Liver (tissue), 8 donors: ENCODE measurements at regions not wholly inside any gene's neighbourhood (a gene's known extent, or its start where the extent isn't known, plus 50 kb on each side); places are given as distances from the start of the nearest gene placed in this dataset.

Source experiments
- DNase-seq: peaks from one replicate; pipeline ENCODE4 v3.0.0-alpha.2; 2017; ENCODE audit warnings: low spot score
- H3K27ac ChIP-seq, 2 donors: one replicate each; pipeline ENCODE4 v1.7.0; 2013; ENCODE audit warnings: inconsistent platforms in 2 of 2, low read length in 2 of 2, control low read depth in 1 of 2, low read depth in 1 of 2, mild to moderate bottlenecking in 1 of 2
- H3K27me3 ChIP-seq, 4 donors: one replicate each; pipeline versions ENCODE4 v1.6.1 to v1.7.0; 2013; ENCODE audit warnings: low read length in 3 of 4, inconsistent platforms in 1 of 4, mild to moderate bottlenecking in 1 of 4, moderate library complexity in 1 of 4; ENCODE audit not compliant: control insufficient read depth in 4 of 4, insufficient read depth in 4 of 4
- H3K36me3 ChIP-seq, 4 donors: one replicate each; pipeline versions ENCODE4 v1.6.1 to v1.7.0; 2013; ENCODE audit warnings: low read length in 3 of 4, mild to moderate bottlenecking in 3 of 4, low read depth in 1 of 4, moderate library complexity in 1 of 4; ENCODE audit not compliant: control insufficient read depth in 4 of 4, insufficient read depth in 3 of 4
- H3K4me1 ChIP-seq, 4 donors: one replicate each; pipeline versions ENCODE4 v1.6.1 to v1.7.0; 2013; ENCODE audit warnings: low read length in 3 of 4, mild to moderate bottlenecking in 3 of 4, moderate library complexity in 1 of 4; ENCODE audit not compliant: control insufficient read depth in 4 of 4, insufficient read depth in 4 of 4
- H3K4me3 ChIP-seq, 3 donors: one replicate each; pipeline versions ENCODE4 v1.6.1 to v1.7.0; 2013; ENCODE audit warnings: low read length in 3 of 3, control low read depth in 1 of 3, low read depth in 1 of 3, mild to moderate bottlenecking in 1 of 3
- H3K9ac ChIP-seq, 2 donors: one replicate each; pipeline ENCODE4 v1.7.0; 2013; ENCODE audit warnings: low read length in 2 of 2, mild to moderate bottlenecking in 2 of 2, moderate library complexity in 2 of 2, control low read depth in 1 of 2, low read depth in 1 of 2
- H3K9me3 ChIP-seq, 4 donors: one replicate each; pipeline versions ENCODE4 v1.6.1 to v1.7.0; 2013; ENCODE audit warnings: low read length in 3 of 4; ENCODE audit not compliant: control insufficient read depth in 4 of 4
- EGR1 ChIP-seq, 2 donors: IDR thresholded peaks; 2 replicates each; pipeline ENCODE4 v1.6.1; 2016 to 2018; ENCODE audit warnings: antibody characterized with exemption in 2 of 2, low read depth in 2 of 2
- FOXA1 ChIP-seq: IDR thresholded peaks from 2 replicates; pipeline ENCODE4 v1.6.1; 2016; ENCODE audit warnings: antibody characterized with exemption
- FOXA2 ChIP-seq: IDR thresholded peaks from 2 replicates; pipeline ENCODE4 v1.6.1; 2016; ENCODE audit warnings: antibody characterized with exemption
- GABPA ChIP-seq, 2 donors: IDR thresholded peaks in 1 of 2; conservative IDR thresholded peaks in 1 of 2; 2 replicates each; pipeline ENCODE4 v1.6.1; 2016; ENCODE audit warnings: antibody characterized with exemption in 2 of 2, mild to moderate bottlenecking in 1 of 2, moderate library complexity in 1 of 2
- HNF4A ChIP-seq, 2 donors: conservative IDR thresholded peaks; 2 replicates each; pipeline ENCODE4 v1.6.1; 2016; ENCODE audit warnings: antibody characterized with exemption in 2 of 2, mild to moderate bottlenecking in 2 of 2
- HNF4G ChIP-seq: IDR thresholded peaks from 2 replicates; pipeline ENCODE4 v1.6.1; 2016; ENCODE audit warnings: antibody characterized with exemption
- JUND ChIP-seq, 2 donors: IDR thresholded peaks; 2 replicates each; pipeline ENCODE4 v1.6.1; 2016; ENCODE audit warnings: antibody characterized with exemption in 2 of 2
- NR2F2 ChIP-seq: IDR thresholded peaks from 2 replicates; pipeline ENCODE4 v1.6.1; 2016; ENCODE audit warnings: antibody characterized with exemption
- RAD21 ChIP-seq, 2 donors: IDR thresholded peaks; 2 replicates each; pipeline ENCODE4 v1.6.1; 2016; ENCODE audit warnings: antibody characterized with exemption in 2 of 2, mild to moderate bottlenecking in 2 of 2
- RXRA ChIP-seq, 2 donors: IDR thresholded peaks; 2 replicates each; pipeline ENCODE4 v1.6.1; 2017 to 2018; ENCODE audit warnings: antibody characterized with exemption in 2 of 2, mild to moderate bottlenecking in 1 of 2
- SP1 ChIP-seq: IDR thresholded peaks from 2 replicates; pipeline ENCODE4 v1.6.1; 2018; ENCODE audit warnings: antibody characterized with exemption, mild to moderate bottlenecking
- TAF1 ChIP-seq: conservative IDR thresholded peaks from 2 replicates; pipeline ENCODE4 v1.6.1; 2016; ENCODE audit warnings: antibody characterized with exemption, mild to moderate bottlenecking
- YY1 ChIP-seq: IDR thresholded peaks from 2 replicates; pipeline ENCODE4 v1.6.1; 2016; ENCODE audit warnings: antibody characterized with exemption, mild to moderate bottlenecking
- WGBS: extraction: QIAGEN DNeasy Blood & Tissue Kit; methylation state at CpG from one replicate; pipeline ENCODE4 v1.1.7; 2013; 5-methylcytosine and 5-hydroxymethylcytosine counted together
- TF ChIP-seq, protein P1 (sequence below): IDR thresholded peaks from 2 replicates; pipeline ENCODE4 v1.6.1; 2016; ENCODE audit warnings: antibody characterized with exemption, mild to moderate bottlenecking
- TF ChIP-seq, protein P2 (sequence below): IDR thresholded peaks from 2 replicates; pipeline ENCODE4 v1.6.1; 2016; ENCODE audit warnings: antibody characterized with exemption
- TF ChIP-seq, protein P3 (sequence below): fragments of 150-350 bp; IDR thresholded peaks from 2 replicates; pipeline ENCODE4 v1.5.1; 2017; ENCODE audit warnings: improper control_type of control experiment, low read depth, low read length; ENCODE audit not compliant: missing input control
- TF ChIP-seq, protein P4 (sequence below): IDR thresholded peaks from 2 replicates; pipeline ENCODE4 v1.6.1; 2016; ENCODE audit warnings: antibody characterized with exemption
- TF ChIP-seq, protein P5 (sequence below): IDR thresholded peaks from 2 replicates; pipeline ENCODE4 v1.6.1; 2016; ENCODE audit warnings: antibody characterized with exemption
- donor health status: healthy.
- donor health status: healthy.
- donor health status: healthy.
- donor health status: healthy.
- donor health status: healthy.

DNA sequence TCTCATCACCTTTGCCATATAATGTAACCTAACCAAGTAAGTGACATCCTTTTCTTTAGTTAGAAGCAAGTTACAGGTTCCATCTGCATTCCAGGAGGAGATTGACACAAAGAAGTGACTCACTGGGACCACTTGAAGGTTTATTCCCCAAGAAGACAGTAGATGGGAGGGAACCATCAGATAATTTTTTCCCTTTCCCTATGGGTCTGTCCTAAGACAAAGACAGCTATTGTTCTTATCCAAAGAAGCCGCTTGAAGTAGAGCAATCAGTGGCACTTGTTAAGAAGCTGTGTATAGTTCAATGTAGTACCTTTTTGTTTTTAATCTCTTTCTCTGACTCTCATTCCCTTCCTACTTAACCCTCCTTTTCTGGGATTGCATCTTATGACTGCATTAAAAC, 139.9 kb upstream of the B3GALT2 start:
- no peak overlapping the region for H3K27ac ChIP-seq
- peaks cover 0 to 4% (median 0%) of the 10 kb centered on the region in 4 donors for H3K9me3 ChIP-seq
- no peak for DNase-seq
- TF ChIP-seq RAD21 (IDR thresholded peaks at IDR 0.05) = no peak
- TF ChIP-seq FOXA2 = no peak
- TF ChIP-seq, protein P1, sequence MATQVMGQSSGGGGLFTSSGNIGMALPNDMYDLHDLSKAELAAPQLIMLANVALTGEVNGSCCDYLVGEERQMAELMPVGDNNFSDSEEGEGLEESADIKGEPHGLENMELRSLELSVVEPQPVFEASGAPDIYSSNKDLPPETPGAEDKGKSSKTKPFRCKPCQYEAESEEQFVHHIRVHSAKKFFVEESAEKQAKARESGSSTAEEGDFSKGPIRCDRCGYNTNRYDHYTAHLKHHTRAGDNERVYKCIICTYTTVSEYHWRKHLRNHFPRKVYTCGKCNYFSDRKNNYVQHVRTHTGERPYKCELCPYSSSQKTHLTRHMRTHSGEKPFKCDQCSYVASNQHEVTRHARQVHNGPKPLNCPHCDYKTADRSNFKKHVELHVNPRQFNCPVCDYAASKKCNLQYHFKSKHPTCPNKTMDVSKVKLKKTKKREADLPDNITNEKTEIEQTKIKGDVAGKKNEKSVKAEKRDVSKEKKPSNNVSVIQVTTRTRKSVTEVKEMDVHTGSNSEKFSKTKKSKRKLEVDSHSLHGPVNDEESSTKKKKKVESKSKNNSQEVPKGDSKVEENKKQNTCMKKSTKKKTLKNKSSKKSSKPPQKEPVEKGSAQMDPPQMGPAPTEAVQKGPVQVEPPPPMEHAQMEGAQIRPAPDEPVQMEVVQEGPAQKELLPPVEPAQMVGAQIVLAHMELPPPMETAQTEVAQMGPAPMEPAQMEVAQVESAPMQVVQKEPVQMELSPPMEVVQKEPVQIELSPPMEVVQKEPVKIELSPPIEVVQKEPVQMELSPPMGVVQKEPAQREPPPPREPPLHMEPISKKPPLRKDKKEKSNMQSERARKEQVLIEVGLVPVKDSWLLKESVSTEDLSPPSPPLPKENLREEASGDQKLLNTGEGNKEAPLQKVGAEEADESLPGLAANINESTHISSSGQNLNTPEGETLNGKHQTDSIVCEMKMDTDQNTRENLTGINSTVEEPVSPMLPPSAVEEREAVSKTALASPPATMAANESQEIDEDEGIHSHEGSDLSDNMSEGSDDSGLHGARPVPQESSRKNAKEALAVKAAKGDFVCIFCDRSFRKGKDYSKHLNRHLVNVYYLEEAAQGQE = no peak
- TF ChIP-seq, protein P2, sequence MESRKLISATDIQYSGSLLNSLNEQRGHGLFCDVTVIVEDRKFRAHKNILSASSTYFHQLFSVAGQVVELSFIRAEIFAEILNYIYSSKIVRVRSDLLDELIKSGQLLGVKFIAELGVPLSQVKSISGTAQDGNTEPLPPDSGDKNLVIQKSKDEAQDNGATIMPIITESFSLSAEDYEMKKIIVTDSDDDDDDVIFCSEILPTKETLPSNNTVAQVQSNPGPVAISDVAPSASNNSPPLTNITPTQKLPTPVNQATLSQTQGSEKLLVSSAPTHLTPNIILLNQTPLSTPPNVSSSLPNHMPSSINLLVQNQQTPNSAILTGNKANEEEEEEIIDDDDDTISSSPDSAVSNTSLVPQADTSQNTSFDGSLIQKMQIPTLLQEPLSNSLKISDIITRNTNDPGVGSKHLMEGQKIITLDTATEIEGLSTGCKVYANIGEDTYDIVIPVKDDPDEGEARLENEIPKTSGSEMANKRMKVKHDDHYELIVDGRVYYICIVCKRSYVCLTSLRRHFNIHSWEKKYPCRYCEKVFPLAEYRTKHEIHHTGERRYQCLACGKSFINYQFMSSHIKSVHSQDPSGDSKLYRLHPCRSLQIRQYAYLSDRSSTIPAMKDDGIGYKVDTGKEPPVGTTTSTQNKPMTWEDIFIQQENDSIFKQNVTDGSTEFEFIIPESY = no peak
- no peak for TF ChIP-seq HNF4A (conservative IDR thresholded peaks at IDR 0.05)
- TF ChIP-seq EGR1 (IDR thresholded peaks at IDR 0.05; ENCODE audit: low read depth in 2 of 2) = no peak
- TF ChIP-seq, protein P3, sequence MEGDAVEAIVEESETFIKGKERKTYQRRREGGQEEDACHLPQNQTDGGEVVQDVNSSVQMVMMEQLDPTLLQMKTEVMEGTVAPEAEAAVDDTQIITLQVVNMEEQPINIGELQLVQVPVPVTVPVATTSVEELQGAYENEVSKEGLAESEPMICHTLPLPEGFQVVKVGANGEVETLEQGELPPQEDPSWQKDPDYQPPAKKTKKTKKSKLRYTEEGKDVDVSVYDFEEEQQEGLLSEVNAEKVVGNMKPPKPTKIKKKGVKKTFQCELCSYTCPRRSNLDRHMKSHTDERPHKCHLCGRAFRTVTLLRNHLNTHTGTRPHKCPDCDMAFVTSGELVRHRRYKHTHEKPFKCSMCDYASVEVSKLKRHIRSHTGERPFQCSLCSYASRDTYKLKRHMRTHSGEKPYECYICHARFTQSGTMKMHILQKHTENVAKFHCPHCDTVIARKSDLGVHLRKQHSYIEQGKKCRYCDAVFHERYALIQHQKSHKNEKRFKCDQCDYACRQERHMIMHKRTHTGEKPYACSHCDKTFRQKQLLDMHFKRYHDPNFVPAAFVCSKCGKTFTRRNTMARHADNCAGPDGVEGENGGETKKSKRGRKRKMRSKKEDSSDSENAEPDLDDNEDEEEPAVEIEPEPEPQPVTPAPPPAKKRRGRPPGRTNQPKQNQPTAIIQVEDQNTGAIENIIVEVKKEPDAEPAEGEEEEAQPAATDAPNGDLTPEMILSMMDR = no peak
- no peak for TF ChIP-seq RXRA (IDR thresholded peaks at IDR 0.05)
- TF ChIP-seq HNF4G = no peak
- no peak for TF ChIP-seq FOXA1
- TF ChIP-seq SP1 = no peak
- TF ChIP-seq, protein P4, sequence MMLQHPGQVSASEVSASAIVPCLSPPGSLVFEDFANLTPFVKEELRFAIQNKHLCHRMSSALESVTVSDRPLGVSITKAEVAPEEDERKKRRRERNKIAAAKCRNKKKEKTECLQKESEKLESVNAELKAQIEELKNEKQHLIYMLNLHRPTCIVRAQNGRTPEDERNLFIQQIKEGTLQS = no peak
- TF ChIP-seq JUND (IDR thresholded peaks at IDR 0.05) = no peak
- no peak for TF ChIP-seq TAF1
- no peak for TF ChIP-seq NR2F2
- no peak for TF ChIP-seq GABPA (IDR thresholded peaks at IDR 0.05 in 1 of 2, conservative IDR thresholded peaks at IDR 0.05 in 1 of 2)
- TF ChIP-seq YY1 = no peak
- TF ChIP-seq, protein P5, sequence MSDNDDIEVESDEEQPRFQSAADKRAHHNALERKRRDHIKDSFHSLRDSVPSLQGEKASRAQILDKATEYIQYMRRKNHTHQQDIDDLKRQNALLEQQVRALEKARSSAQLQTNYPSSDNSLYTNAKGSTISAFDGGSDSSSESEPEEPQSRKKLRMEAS = no peak
- 86% methylated on average over 1 of the region's 1 CpG for WGBS
- H3K4me3 ChIP-seq = no peak overlapping the region
- no peak overlapping the region for H3K9ac ChIP-seq
- no peaks in the 10 kb centered on the region for H3K27me3 ChIP-seq
- no peaks in the 10 kb centered on the region for H3K4me1 ChIP-seq
- no peaks in the 10 kb centered on the region for H3K36me3 ChIP-seq
